ENCODE measurements at regions not wholly inside any gene's neighbourhood (a gene's known extent, or its start where the extent isn't known, plus 50 kb on each side); places are given as distances from the start of the nearest gene placed in this dataset.

DNA sequence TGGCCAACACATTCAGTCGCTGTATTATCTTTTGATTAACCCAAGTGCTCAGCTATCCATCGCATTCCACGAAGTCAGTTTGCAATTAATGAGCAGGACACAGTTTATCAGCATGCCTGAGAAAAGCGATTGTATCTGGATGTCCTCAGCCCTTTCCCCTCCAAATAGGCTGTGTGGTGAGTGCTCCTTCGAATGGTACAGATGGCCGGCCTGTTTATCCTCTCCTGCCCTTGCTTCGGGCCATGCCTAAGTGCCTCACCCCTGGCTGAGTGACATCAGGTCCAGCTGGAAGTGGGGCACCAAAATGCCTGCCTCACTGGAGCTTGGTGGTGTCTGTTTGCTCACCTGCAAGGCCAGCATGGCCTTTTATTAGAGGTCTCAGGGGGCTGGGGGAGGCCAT is 317.3 kb downstream of the GADD45G start:
- no peak for DNase-seq

DNA sequence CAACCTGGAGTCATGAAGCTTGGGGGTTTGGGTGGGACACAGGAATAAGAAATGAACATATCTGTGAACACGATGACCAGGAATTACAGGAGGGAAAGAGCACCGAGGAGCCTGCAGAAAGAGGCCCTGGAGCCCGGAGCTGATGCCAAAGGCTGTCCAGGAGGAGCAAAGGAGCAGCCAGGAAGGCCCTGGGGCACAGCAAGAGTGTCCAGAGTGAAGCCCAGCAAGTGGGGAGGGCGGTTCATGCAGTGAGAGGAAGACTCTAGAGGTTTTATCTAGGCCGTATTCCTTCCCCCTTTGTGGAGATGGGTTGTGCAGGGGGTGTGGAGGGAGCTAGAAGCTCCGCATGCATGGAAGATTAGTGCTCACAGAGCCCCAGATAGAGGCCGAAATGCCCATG is 318.4 kb downstream of the GADD45G start:
- no peak for DNase-seq

DNA sequence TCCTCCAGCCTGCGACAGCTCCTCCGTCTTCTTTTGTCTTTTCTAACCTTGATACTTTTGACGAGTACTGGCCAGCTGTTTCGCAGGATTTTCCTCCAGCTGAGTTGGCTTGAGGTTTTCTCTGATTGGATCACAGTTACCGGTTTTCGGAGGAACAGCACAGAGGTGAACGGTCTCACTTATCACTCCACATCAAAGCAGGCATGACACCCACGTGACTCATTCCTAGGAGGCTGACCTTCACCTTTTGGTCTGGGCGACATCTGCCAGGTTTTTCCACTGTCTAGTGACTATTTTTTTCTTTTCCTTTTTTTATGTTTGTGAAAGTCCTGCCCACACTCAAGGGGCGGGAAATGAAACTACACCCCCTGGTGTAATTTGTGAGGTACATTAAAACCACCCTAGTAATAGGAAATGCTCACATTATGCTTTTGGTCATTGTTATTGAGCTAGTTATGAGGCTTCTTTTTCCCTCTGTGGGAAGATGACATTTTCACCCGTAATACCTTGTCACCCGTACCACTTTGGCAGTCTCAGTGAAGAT is 319.2 kb downstream of the GADD45G start:
- DNase-seq: peak; percentile 40

DNA sequence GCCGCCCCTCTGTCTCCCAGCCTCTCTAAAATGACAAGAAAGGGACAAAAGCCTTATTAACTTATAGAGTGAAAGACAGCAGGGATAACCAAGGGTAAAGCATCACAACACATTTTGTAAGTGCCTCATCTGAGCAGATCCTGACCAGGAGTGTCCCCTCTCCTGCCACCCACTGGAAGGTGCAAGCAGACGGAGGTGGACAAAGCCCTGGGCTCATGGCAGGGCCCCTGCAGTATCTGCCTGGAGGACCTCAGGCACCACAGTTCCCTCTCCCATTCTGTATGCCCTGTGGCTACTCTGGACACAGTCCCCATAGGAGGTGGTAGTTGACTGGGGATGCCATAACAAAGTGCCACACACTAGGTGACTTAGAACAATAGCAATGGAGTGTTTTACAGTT is 319.8 kb downstream of the GADD45G start:
- DNase-seq: no peak

DNA sequence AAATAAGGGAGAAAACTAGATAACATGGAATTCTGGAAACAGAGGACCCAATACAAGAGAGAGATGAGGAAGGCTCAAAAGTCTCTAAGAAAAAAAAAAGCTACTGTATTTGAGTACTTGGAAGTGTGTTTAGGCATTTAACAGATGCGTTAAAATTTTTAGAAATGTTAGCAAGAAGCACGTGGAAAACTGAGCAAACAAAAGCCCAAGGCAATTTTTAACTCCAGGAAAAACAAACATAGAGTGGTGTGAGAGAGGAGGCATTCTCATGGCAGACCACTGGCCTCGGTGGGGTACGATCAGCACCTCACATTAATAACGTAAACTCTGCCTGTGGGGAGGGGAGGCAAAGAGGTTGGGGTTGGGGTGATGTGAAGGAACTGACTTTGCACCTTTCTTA is 321.4 kb downstream of the GADD45G start:
- no peak for DNase-seq

DNA sequence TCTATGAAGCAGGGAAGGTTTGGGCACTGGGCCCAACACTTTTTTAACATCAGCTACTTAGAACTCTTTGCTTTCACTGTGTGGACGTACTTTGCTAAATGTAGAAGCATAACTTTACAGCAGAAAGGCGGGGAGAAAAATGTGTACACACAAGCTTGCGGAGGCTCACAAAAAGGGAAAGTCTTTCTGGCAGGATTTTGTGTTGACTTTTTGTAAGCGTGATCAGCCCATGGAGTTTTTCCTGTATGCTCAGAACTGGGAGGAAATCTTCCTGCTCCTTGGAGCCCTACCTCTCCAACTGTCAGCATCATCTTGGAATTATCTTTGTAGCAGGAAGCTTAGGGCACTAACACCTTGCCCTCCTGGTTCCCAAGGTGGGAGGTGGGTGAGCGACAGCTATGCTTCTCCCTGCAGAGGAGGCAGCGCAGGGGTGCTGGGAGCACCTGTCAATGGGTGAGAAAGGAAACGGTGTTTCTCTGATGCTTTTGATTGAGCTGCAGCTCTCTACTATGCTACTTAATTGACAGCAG is 321.9 kb downstream of the GADD45G start:
- DNase-seq: no peak

DNA sequence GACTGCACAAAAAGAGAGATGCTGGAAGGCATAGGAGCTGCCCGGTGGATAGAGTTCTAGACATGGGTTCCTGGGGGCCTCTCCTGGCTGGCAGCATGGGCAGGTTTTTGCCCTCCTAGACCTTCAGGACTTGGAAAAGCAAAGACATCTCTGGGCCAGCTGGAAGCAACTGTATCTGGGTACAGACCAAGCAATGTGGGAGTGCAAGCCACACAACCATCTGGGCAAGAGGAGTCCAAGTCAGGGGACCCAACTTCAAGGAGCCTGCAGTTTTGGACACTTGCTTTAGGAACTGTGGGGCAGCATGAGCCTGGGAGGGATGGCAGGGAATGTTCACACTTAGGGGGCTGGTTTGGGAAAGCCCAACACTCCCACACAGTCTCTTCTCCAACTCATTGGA is 323.3 kb downstream of the GADD45G start:
- DNase-seq: no peak

DNA sequence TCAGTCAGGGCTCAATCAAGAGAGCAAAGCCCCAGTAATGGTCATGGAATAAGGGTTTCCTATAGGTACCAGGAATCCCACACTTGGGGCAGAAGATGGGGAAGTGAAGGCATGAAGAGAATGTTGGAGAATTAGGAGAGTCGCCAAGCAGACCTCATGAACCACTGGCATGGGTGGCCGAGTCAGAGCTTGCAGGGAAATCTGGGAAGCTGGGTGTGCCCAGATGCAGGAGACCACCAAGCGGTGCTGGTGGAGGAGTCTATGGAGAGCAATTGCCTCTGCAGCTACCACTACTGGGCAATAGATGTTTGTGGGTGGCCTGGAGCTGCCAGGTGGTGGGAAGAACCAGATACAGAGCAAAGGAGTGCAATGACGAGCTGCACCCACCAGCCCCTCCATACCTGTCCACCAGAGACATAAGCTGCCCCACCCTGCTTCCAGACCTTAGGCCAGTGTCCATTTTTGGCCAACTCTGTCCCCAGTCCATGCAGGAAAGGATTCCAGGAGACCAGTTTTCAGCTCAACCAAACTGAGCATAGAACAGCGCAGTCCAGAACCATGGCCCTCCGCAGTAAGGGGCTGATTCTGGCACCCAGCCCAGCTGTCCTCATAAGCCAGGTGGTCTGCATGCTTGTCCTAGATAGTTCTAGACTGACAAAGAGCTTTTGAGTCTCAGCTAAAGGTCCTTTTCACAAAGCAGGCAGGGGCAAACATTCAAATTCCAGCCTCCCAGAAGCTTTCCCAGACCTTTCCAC is 323.9 kb downstream of the GADD45G start:
- no peak for DNase-seq

DNA sequence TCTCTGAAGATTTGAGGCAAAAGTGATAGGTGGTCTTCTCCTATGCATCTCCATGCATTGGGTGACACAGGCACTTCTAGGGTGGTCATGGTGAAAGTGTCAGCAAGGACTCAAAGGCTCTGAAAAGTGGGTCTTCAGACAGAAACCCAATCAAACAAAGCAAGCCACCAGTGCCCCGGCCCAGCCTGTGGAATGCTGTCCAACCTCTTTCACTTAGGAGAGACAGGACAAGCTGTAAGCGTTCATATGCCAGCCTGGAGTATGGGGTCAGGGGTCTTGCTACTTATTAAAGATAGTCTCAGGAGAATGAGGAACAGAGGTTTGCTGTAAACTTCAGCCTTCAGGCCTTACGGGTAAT is 324.5 kb downstream of the GADD45G start:
- no peak for DNase-seq

DNA sequence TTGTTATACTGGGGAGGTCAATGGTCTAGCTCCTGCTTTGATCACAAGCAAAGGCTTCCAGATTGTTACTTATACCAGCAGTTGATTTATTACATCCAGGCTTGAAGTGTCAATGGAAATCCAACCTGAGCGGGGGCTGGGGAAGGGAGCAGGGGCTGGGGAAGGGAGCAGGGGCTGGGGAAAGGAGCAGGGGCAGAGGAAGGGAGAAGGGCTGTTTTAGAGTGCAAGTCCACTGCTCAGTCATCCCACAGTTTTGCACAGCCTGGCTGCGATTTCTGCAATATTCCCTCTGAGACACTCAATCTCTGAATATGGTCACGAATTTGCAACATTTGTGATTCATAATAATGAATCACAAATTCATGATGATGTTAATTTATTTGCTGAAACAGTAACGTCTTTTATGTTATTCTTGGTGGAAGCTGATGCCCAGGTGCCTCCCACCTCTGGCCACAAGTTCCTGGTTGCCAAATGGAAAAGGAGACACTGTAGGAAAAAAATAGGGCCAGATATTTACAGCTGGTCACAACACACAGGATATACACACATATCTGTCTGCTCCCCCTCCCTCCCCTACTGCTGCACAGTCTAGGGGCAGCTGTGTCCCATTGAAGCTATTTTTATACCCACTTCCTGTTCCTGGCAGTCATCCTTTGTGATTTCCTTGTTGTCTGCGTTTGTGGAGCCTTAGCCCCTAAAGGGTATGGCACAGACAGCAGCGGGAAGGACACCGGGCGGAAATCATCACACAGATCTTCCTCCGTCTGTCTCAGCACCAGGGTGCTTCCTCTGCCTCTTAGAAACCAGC is 325.1 kb downstream of the GADD45G start:
- DNase-seq: no peak

DNA sequence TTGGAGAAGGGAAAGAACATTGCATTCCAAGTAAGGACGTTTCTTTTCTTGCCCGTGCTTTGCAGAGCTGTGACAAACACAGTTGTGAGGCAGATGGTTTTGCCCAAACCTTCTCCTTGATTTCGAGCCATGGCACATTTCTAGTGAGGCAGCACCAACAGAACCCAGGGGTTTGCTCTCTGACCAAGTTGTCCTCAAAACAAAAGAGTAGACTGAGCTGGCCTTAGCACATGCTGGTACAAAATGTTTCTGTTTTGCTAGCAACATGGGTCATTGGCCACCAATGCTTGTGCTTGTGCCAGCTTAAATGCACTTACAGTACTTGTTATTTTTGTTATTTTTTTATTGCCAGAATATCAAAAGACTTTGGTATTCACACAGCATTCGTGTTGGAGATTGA is 328.8 kb downstream of the GADD45G start:
- DNase-seq: no peak

DNA sequence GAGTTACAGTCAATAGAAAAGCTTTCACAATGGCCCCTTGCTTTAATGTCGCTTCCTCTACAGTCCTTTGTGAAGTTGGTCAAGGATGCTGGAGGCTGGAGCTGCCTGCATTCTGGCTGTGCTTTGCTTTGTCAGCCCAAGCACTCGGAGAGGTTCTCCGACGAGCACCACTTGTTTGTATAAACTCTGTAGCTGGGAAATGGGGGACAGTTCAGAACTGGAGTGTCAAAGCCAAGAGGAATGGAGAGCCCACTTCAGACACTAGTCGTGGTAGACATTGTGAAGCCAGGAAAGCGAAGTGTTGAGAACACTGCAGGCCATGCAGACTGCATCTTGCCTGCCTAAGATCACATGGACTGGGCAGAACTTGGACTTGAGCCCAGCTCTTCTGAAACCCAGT is 330.3 kb downstream of the GADD45G start:
- DNase-seq: no peak

DNA sequence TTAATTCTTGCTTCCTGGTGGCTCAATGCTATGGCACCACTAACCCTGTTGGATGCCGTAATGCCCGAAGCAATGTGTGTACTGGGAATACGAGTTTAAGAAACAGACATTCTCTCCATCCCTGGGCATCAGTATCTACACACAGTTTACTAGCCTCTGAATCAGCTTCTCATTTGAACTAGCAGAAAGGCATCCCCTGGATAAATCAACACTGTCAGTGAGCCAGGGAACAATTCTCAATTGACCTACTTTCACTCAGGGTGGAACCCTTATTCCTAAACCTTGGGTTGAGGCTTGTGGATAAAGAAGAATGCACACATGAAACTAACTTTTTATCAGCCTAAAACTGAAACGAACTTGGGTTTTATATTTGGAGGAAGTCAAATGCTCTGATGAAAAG is 331.0 kb downstream of the GADD45G start:
- DNase-seq: no peak

DNA sequence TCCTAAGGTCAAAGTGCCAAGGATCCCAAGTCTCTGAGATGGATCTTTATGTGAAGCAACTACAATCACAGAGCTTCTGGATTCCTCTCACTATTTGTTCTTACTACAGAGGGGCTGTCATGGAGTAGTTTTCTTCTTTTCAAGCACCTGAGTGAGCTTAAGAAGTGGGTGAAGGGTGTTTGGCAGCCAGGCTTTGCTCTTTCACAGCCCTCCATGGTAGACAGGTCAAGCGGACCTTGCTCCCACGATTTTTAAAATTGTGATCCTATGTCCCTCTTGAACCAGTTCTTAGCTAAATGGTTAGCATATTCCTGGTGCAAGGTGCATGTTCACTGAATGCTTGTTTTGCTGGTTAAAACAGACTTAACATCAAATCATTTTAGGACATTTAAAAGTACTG is 332.2 kb downstream of the GADD45G start:
- no peak for DNase-seq

DNA sequence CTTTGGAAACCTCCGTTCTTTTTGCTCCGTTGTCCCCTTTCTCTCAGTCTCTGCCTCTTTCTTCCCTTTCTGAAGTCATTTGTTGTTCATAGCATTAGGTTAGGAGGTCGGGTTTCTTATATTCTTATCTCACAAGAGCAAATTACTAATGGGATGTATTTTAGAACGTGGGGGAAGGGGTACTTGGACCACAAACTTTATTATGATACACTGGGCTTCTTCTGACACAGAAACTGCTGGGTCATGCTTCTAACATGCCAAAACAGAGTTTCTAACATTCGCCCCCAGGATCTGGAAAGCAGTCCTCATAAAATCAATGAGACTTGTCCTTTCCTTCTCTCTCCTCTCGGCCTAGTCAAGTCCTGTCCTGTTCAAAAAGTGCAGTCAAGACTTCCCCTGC is 334.4 kb downstream of the GADD45G start:
- peak; percentile 63 for DNase-seq

DNA sequence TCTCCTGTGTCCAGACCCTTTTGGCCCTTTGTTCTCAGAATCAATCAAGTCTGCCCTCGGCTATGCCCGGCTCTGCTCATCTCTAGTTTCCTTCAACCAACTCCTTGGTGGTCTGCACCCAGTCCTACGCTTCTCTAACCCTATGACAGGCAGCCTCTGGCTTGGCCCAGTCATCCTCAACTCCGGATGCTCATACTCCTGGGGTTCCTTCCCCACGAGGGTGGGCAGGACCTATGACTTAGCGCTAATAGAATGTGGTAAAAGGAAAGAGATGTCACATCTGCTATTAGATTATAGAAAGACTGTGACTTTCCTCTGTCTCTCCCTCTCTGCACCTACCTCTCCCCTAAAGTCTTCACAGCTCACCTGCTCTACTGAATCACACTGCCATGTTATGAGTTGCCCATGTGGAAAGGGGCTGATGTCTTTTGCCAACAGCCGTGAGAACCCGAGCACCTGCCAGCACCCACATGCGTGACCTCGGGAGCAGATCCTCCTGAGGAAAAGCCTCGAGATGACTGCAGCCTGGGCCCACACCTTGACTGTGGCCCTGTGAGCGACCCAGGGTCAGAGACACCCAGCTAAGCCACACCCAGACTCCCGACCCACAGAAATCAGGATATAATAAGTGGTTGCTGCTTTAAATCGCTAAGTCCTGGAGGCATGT is 334.9 kb downstream of the GADD45G start:
- DNase-seq: no peak

DNA sequence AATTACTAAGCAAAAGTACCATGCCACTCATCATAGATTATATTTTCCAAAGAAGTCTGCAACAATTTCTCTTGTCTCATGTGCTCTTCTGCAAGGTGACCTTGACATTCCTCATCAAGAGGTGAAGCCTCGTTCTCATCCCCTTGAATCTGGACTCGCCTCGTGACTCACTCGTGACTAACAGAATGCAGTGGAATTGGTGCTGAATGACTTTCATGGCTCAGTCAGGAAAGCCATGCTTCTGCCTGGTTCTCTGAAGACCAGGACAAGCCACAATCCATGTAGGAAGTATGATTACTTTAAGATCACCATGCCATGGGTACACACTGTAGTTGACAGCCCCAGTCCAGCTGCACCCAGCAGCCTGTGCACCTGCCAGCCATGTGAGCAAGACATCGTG is 335.8 kb downstream of the GADD45G start:
- DNase-seq: no peak

DNA sequence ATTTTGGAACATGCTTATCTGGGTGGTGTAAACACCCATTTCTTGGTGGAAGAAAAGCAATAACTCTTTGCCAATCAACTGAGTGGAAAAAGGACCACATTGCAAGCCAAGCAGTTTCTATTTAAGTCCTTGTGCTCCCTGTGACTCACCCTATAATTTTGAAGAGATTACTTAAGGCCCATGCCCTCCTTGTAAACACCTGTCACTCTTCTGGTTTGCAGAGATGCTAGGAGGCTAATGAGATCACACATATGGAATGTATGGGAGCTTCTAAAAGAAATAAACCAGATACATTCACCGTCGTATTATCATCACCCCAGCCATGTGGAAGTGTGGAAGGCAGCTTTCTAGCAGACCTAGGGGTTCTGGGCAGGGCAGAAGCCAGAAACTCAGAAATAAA is 337.1 kb downstream of the GADD45G start:
- no peak for DNase-seq

DNA sequence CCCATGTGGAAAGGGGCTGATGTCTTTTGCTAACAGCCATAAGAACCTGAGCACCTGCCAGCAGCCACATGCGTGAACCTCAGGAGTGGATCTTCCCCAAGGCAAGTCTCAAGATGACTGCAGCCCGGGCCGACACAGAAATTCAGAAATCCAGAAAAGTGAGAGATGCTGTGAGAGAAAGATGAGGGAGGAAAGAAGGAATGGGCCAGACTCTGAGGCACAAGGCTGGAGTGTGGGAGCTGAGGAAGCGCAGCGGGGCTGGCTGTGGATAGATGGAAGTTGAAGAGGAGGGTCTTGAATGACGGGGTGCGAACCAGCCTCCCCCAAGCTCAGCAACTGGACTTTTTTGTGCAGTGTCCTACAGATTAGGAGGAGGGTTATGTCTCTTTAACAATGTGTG is 337.8 kb downstream of the GADD45G start:
- DNase-seq: no peak

DNA sequence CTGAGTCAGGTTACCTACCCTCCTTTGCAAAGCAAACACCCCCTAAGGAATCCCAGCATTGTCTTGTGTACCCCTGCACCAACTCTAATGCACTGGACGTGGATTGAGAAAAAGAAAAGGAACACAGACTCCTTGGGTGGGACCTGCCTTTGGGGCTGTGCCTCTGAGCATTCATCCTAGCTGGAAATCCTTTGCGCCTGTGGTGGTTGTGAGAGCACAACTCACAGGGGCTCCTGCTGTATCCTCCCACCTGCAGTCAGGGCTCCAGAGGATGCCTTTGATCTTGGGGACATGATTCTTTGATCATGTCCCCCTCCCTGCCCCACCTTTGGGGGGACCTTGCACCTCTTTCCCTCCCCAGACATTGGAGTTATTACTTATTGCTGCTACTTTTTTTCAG is 338.5 kb downstream of the GADD45G start:
- no peak for DNase-seq

DNA sequence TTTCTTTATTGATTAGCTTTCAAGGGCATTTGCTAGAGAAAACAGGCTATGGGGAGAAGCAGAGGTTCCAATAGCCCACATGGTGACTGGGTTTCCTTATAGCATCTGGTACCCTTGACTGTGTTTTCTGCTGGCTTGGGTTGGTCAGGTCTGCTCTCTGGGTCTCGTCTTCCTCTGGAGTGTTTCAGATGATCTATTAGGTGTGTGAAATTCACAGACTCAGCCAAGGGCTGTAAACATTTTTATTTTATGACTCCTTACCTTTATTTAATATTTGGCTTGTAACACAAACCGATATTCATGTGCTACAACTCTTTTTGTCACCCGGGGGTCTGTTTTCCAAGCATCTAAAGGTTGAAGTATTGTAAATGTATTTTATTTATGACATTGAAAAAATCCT is 338.9 kb downstream of the GADD45G start:
- DNase-seq: no peak

DNA sequence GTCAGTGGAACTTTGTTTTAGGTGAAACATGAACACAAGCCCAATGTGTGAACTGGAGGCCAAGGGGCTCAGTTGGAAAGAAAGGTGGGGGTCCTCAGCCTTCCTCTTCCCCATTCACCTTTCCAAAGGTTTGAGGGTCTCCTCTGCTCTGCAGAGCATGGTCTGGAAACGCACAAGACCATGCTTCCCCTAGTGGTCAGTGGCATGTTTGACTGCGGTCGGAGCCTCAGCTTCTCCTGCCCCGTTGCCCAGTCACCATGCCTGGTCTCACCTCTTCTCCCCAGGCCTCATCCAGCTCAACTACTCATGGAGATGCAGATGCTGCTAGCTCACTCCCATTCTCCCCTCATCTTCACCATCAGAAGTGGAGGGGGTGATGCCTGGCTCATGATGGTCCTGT is 340.3 kb downstream of the GADD45G start:
- DNase-seq: no peak

DNA sequence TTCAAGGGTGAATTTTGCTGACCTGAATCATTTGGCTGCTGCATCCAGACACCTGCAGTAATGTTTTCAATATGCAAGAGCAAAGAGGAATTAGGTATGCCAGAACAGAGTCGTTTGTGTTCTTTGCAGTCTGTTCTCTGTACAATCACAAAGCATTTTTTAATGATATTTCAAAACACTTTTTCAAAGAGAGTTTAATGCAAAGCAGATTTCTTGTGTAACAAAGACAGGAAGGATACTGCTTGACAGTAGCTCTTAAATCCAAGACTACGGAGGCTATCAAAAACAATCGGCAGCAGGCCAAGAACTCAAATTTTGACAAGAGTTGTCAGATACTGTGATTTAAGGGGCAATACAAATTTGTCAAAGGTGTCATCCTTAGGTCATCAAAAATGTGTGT is 341.9 kb downstream of the GADD45G start:
- no peak for DNase-seq

DNA sequence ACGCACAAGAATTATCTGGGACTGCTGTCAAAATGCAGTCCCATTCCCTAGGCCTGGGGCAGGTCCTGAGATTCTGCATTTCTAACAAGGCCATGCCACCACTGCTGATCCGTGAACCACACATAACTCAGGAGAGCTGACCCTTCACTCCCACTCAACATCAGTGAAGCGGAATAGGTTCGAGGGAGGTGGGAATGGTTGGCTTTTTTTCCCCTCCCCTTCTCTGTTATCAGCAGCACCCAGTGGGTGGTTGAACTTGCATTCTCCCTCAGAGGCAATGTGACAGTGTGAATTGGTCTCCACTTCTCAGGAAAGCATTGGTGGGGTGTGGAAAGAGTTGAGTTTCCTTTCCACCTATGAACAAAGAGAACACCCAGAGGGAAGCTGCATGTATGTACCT is 344.3 kb downstream of the GADD45G start:
- no peak for DNase-seq
